Testis (tissue), 2 donors: ENCODE measurements at regions not wholly inside any gene's neighbourhood (a gene's known extent, or its start where the extent isn't known, plus 50 kb on each side); places are given as distances from the start of the nearest gene placed in this dataset.

Experiments
- POLR2A ChIP-seq: fragments of 450-650 bp; IDR thresholded peaks from one replicate; pipeline ENCODE4 v1.6.1; 2017; ENCODE audit warnings: antibody characterized with exemption, mild to moderate bottlenecking, moderate library complexity
- TF ChIP-seq, protein P1 (sequence below), 3 experiments: fragments of 450-650 bp in 2 of 3; fragments of 200-600 bp in 1 of 3; sonication (generic) in 1 of 3; IDR thresholded peaks; one replicate each; pipeline ENCODE4 v1.5.1; 2016 to 2019; ENCODE audit warnings: antibody characterized with exemption in 3 of 3, mild to moderate bottlenecking in 2 of 3, moderate library complexity in 1 of 3

DNA sequence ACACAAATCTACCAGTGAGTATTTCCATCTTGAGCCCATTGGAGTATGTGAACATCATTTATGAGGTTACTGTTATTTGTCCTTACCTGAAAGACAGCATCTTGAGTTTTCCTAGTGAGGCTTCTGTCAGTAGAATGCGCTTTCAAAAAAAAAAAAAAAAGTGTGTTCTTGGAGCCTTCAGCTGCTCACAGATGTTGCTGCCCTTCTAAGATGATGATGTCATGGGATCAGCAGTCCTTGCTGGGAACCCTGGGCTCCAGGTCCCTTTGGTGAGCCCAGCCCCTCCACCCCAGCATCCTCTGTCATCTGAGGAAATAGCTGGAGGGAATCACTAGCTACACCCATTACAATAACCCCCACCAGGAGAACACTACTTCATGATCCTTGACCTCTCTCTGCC, 83.3 kb downstream of the ATPSCKMT start:
- TF ChIP-seq, protein P1, sequence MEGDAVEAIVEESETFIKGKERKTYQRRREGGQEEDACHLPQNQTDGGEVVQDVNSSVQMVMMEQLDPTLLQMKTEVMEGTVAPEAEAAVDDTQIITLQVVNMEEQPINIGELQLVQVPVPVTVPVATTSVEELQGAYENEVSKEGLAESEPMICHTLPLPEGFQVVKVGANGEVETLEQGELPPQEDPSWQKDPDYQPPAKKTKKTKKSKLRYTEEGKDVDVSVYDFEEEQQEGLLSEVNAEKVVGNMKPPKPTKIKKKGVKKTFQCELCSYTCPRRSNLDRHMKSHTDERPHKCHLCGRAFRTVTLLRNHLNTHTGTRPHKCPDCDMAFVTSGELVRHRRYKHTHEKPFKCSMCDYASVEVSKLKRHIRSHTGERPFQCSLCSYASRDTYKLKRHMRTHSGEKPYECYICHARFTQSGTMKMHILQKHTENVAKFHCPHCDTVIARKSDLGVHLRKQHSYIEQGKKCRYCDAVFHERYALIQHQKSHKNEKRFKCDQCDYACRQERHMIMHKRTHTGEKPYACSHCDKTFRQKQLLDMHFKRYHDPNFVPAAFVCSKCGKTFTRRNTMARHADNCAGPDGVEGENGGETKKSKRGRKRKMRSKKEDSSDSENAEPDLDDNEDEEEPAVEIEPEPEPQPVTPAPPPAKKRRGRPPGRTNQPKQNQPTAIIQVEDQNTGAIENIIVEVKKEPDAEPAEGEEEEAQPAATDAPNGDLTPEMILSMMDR (IDR thresholded peaks at IDR 0.05), result no peak
- no peak for TF ChIP-seq POLR2A
